Adrenal gland (tissue), 9 donors: ENCODE measurements at regions not wholly inside any gene's neighbourhood (a gene's known extent, or its start where the extent isn't known, plus 50 kb on each side); places are given as distances from the start of the nearest gene placed in this dataset.

Source experiments
- DNase-seq, 7 donors: peaks; one replicate each; pipeline ENCODE4 v3.0.0-alpha.2; 2019 to 2020
- H3K27ac ChIP-seq, 5 donors: fragments of 200-600 bp; sonication (generic) in 4 of 5; 1 replicate in 3 of 5; 2 replicates in 2 of 5; pipeline versions ENCODE4 v1.5.1 to v1.8.0; 2016 to 2020; ENCODE audit warnings: mild to moderate bottlenecking in 1 of 5
- H3K27me3 ChIP-seq: fragments of 200-600 bp; 2 replicates; pipeline ENCODE4 v1.8.0; 2021
- H3K36me3 ChIP-seq, 2 donors: fragments of 200-600 bp; replicated peaks in 1 of 2; 1 replicate in 1 of 2; 2 replicates in 1 of 2; pipeline versions ENCODE4 v1.5.1 to v1.8.0; 2018 to 2022
- H3K4me1 ChIP-seq, 2 donors: fragments of 200-600 bp; replicated peaks in 1 of 2; 1 replicate in 1 of 2; 2 replicates in 1 of 2; pipeline versions ENCODE4 v1.5.1 to v1.8.0; 2018 to 2021
- H3K4me3 ChIP-seq, 4 donors: fragments of 200-600 bp; sonication (generic) in 3 of 4; one replicate each; pipeline ENCODE4 v1.5.1; 2016 to 2018
- H3K9me3 ChIP-seq, 3 donors: fragments of 200-600 bp; sonication (generic) in 1 of 3; replicated peaks in 1 of 3; 1 replicate in 2 of 3; 2 replicates in 1 of 3; pipeline versions ENCODE4 v1.5.1 to v1.8.0; 2016 to 2021
- CTCF ChIP-seq, 6 experiments: fragments of 450-650 bp in 4 of 6; fragments of 200-600 bp in 2 of 6; sonication (generic) in 1 of 6; IDR thresholded peaks; 1 replicate in 5 of 6; 2 replicates in 1 of 6; pipeline versions ENCODE4 v1.5.1 to v1.8.0; 2016 to 2021; ENCODE audit warnings: antibody characterized with exemption in 6 of 6, mild to moderate bottlenecking in 2 of 6, moderate library complexity in 1 of 6
- POLR2A ChIP-seq, 2 donors: fragments of 450-650 bp; IDR thresholded peaks; one replicate each; pipeline ENCODE4 v1.6.1; 2017; ENCODE audit warnings: antibody characterized with exemption in 2 of 2, mild to moderate bottlenecking in 2 of 2, moderate library complexity in 1 of 2
- WGBS, 4 donors: extraction: QIAGEN DNeasy Blood & Tissue Kit in 2 of 4; methylation state at CpG; one replicate each; pipeline versions ENCODE4 v1.1.5 to v1.1.7; 2013 to 2017; 5-methylcytosine and 5-hydroxymethylcytosine counted together
- intact Hi-C, 2 donors: fragments of 100-400 bp; cut with DNase I; formaldehyde crosslinking; loops; one replicate each; pipeline versions ENCODE4 v1.14.1 to v1.15.0; 2022 to 2023
- donor health status: healthy with polysubstance abuse.
- donor health status: Bipolar disorder and iron deficiency.
- donor health status: DM: yes; HTN: yes; CAD: no.
- donor health status: DM: no; HTN: no; CAD: no.
- donor health status: DM: no; HTN: no; CAD: no.

- Histone ChIP-seq H3K36me3 (no peaks in the 10 kb centered on the region), H3K9me3 (no peaks in the 10 kb centered on the region), H3K27me3 (no peaks in the 10 kb centered on the region), H3K4me1 (peaks cover 17 to 40% of the 10 kb centered on the region in 2 donors), H3K4me3 (no peak overlapping the region), H3K27ac (peak overlapping the region; percentile 69 to 93 (median 81))
- intact Hi-C loops: no loop called here
- TF ChIP-seq POLR2A (IDR thresholded peaks at IDR 0.05): peak in 1 of 2 donors; percentile 29
- no peak for TF ChIP-seq CTCF (IDR thresholded peaks at IDR 0.05)
- peak in 6 of 7 donors; percentile 30 to 60 (median 46) for DNase-seq
- 24 to 36% (median 30%) methylated on average over 5 of the region's 5 CpGs for WGBS, 4 donors
Measured at GRCh38 chr2:150644298-150645067, 157.0 kb upstream of the RND3 start.

- Histone ChIP-seq H3K9me3 (no peaks in the 10 kb centered on the region), H3K4me3 (no peak overlapping the region), H3K27me3 (no peaks in the 10 kb centered on the region), H3K4me1 (peaks cover 17 to 47% of the 10 kb centered on the region in 2 donors), H3K27ac (peak overlapping the region; percentile 69 to 93 (median 81)), H3K36me3 (no peaks in the 10 kb centered on the region)
- DNase-seq: no peak
- TF ChIP-seq CTCF (IDR thresholded peaks at IDR 0.05) (no peak), POLR2A (IDR thresholded peaks at IDR 0.05) (no peak)
- 69 to 75% (median 73%) methylated on average over 10 of the region's 10 CpGs for WGBS, 4 donors
- intact Hi-C loops: no loop called here
Measured at GRCh38 chr2:150643114-150643725, 155.8 kb upstream of the RND3 start.

- intact Hi-C loops: no loop called here
- peak overlapping the region in 1 of 4 donors; percentile 16 for H3K4me3 ChIP-seq
- 10 to 23% (median 12%) methylated on average over 4 of the region's 4 CpGs for WGBS, 4 donors
- H3K27ac ChIP-seq: peak overlapping the region in 4 of 5 donors; percentile 12 to 74 (median 52)
- no peaks in the 10 kb centered on the region for H3K36me3 ChIP-seq
- peak in 3 of 7 donors; percentile 24 to 55 (median 32) for DNase-seq
- TF ChIP-seq CTCF (IDR thresholded peaks at IDR 0.05) (no peak), POLR2A (IDR thresholded peaks at IDR 0.05) (no peak)
- no peaks in the 10 kb centered on the region for H3K27me3 ChIP-seq
- peaks cover 17 to 43% of the 10 kb centered on the region in 2 donors for H3K4me1 ChIP-seq
- no peaks in the 10 kb centered on the region for H3K9me3 ChIP-seq
Measured at GRCh38 chr2:150640039-150640438, 152.6 kb upstream of the RND3 start.

DNA sequence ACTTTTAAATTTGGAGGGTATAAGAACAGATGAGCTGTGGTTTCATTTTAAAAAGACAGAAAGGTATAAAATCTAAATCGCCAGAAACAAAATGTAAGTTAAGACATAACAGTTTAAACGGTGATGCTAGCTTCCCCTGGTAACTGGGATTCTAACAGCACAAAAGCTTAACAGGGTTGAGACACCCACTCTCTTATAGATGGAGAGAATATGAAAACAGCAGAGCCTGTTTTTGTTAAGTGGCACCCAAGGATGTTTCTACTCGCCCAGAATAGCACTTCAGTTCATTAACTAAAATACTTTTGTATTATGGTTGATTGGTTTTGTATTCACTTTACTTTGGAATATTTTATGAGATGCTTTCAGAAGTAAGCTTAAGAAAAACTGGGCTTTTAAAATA, 151.9 kb upstream of the RND3 start:
- WGBS, 4 donors: 36 to 60% (median 45%) methylated on average over 3 of the region's 3 CpGs
- intact Hi-C loops: no loop called here
- H3K36me3 ChIP-seq: no peaks in the 10 kb centered on the region
- TF ChIP-seq CTCF (IDR thresholded peaks at IDR 0.05) (no peak), POLR2A (IDR thresholded peaks at IDR 0.05) (no peak)
- H3K4me1 ChIP-seq: peaks cover 11 to 37% of the 10 kb centered on the region in 2 donors
- no peaks in the 10 kb centered on the region for H3K9me3 ChIP-seq
- DNase-seq: no peak
- peak overlapping the region in 1 of 4 donors; percentile 16 for H3K4me3 ChIP-seq
- no peaks in the 10 kb centered on the region for H3K27me3 ChIP-seq
- peak overlapping the region in 3 of 5 donors; percentile 12 to 74 (median 69) for H3K27ac ChIP-seq
